Body of pancreas (tissue), 4 donors: ENCODE measurements at regions not wholly inside any gene's neighbourhood (a gene's known extent, or its start where the extent isn't known, plus 50 kb on each side); places are given as distances from the start of the nearest gene placed in this dataset.

Source experiments
- ATAC-seq: fragments of 150-250 bp; one replicate; pipeline ENCODE4 v1.9.1; 2016
- DNase-seq, 4 donors: peaks; one replicate each; pipeline ENCODE4 v3.0.0-alpha.2; 2019
- H3K27ac ChIP-seq, 4 donors: fragments of 200-600 bp; sonication (generic); 1 replicate in 3 of 4; 2 replicates in 1 of 4; pipeline versions ENCODE4 v1.5.1 to v1.6.1; 2016 to 2019; ENCODE audit warnings: mild to moderate bottlenecking in 1 of 4, mixed read lengths in 1 of 4, moderate library complexity in 1 of 4
- H3K27me3 ChIP-seq, 2 donors: fragments of 200-600 bp; sonication (generic); one replicate each; pipeline ENCODE4 v1.6.0; 2016; ENCODE audit warnings: mild to moderate bottlenecking in 1 of 2
- H3K36me3 ChIP-seq, 2 donors: fragments of 200-600 bp; sonication (generic); replicated peaks in 1 of 2; 2 replicates each; pipeline ENCODE4 v1.5.1; 2016; ENCODE audit warnings: low read depth in 2 of 2; ENCODE audit not compliant: insufficient read depth in 1 of 2
- H3K4me1 ChIP-seq: fragments of 200-600 bp; sonication (generic); one replicate; pipeline ENCODE4 v1.6.0; 2016
- H3K4me3 ChIP-seq, 2 donors: fragments of 200-600 bp; sonication (generic); 1 replicate in 1 of 2; 2 replicates in 1 of 2; pipeline ENCODE4 v1.5.1; 2016 to 2019
- H3K9me3 ChIP-seq, 3 donors: fragments of 200-600 bp; sonication (generic); 1 replicate in 2 of 3; 2 replicates in 1 of 3; pipeline ENCODE4 v1.5.1; 2016
- CTCF ChIP-seq, 7 experiments: fragments of 450-650 bp in 4 of 7; fragments of 200-600 bp in 3 of 7; sonication (generic) in 3 of 7; IDR thresholded peaks; one replicate each; pipeline ENCODE4 v1.5.1; 2016 to 2019; ENCODE audit warnings: antibody characterized with exemption in 7 of 7
- POLR2A ChIP-seq, 3 donors: fragments of 450-650 bp; IDR thresholded peaks; one replicate each; pipeline ENCODE4 v1.6.1; 2016; ENCODE audit warnings: antibody characterized with exemption in 3 of 3, mild to moderate bottlenecking in 2 of 3
- WGBS, 2 donors: methylation state at CpG; one replicate each; pipeline ENCODE4 v1.1.5; 2017; 5-methylcytosine and 5-hydroxymethylcytosine counted together
- intact Hi-C: fragments of 100-400 bp; cut with DNase I; formaldehyde crosslinking; loops from one replicate; pipeline ENCODE4 v1.15.1; 2023

GRCh38 chr6:115854866-115855665 lies 205.6 kb downstream of the FRK start:
- TF ChIP-seq CTCF (IDR thresholded peaks at IDR 0.05), result no peak
- TF ChIP-seq POLR2A (IDR thresholded peaks at IDR 0.05), result no peak
- WGBS, 2 donors, result 86 to 92% methylated on average over 13 to 34 of the region's 34 CpGs

GRCh38 chr6:115847671-115848070 lies 213.0 kb downstream of the FRK start:
- no peaks in the 10 kb centered on the region for H3K9me3 ChIP-seq
- no peak overlapping the region for H3K4me3 ChIP-seq
- intact Hi-C loops, result no loop called here
- no peak for DNase-seq
- no peaks in the 10 kb centered on the region for H3K36me3 ChIP-seq
- no peak for TF ChIP-seq CTCF (IDR thresholded peaks at IDR 0.05)
- TF ChIP-seq POLR2A (IDR thresholded peaks at IDR 0.05), result no peak
- ATAC-seq, result no peak
- H3K27me3 ChIP-seq, result no peaks in the 10 kb centered on the region
- no peaks in the 10 kb centered on the region for H3K4me1 ChIP-seq
- H3K27ac ChIP-seq, result no peak overlapping the region

More at GRCh38 chr6:115854866-115855665, 205.6 kb downstream of the FRK start:
- no peaks in the 10 kb centered on the region for H3K36me3 ChIP-seq
- H3K4me1 ChIP-seq, result no peaks in the 10 kb centered on the region
- intact Hi-C loops, result no loop called here
- no peak overlapping the region for H3K27ac ChIP-seq
- H3K27me3 ChIP-seq, result no peaks in the 10 kb centered on the region
- no peak for ATAC-seq
- H3K9me3 ChIP-seq, result no peaks in the 10 kb centered on the region
- H3K4me3 ChIP-seq, result no peak overlapping the region
- DNase-seq, result no peak

GRCh38 chr6:115843945-115844344 lies 216.7 kb downstream of the FRK start:
- intact Hi-C loops, result no loop called here
- no peaks in the 10 kb centered on the region for H3K4me1 ChIP-seq
- ATAC-seq (no peak), DNase-seq (no peak)
- H3K4me3 ChIP-seq, result no peak overlapping the region
- no peak for TF ChIP-seq POLR2A (IDR thresholded peaks at IDR 0.05)
- TF ChIP-seq CTCF (IDR thresholded peaks at IDR 0.05), result no peak
- no peaks in the 10 kb centered on the region for H3K27me3 ChIP-seq
- H3K9me3 ChIP-seq, result no peaks in the 10 kb centered on the region
- no peak overlapping the region for H3K27ac ChIP-seq
- no peaks in the 10 kb centered on the region for H3K36me3 ChIP-seq

GRCh38 chr6:115842338-115842737 lies 218.4 kb downstream of the FRK start:
- TF ChIP-seq CTCF (IDR thresholded peaks at IDR 0.05) (no peak), POLR2A (IDR thresholded peaks at IDR 0.05) (no peak)
- Histone ChIP-seq H3K4me3 (no peak overlapping the region), H3K9me3 (no peaks in the 10 kb centered on the region), H3K36me3 (no peaks in the 10 kb centered on the region), H3K27me3 (no peaks in the 10 kb centered on the region), H3K4me1 (no peaks in the 10 kb centered on the region), H3K27ac (no peak overlapping the region)
- intact Hi-C loops, result no loop called here
- ATAC-seq, result no peak
- WGBS, 2 donors, result 68 to 76% methylated on average over 3 of the region's 3 CpGs
- DNase-seq, result no peak

GRCh38 chr6:115839583-115840181 lies 221.0 kb downstream of the FRK start:
- ATAC-seq (no peak), DNase-seq (no peak)
- Histone ChIP-seq H3K27ac (no peak overlapping the region), H3K36me3 (no peaks in the 10 kb centered on the region), H3K27me3 (no peaks in the 10 kb centered on the region), H3K4me1 (no peaks in the 10 kb centered on the region), H3K9me3 (no peaks in the 10 kb centered on the region), H3K4me3 (no peak overlapping the region)
- TF ChIP-seq CTCF (IDR thresholded peaks at IDR 0.05) (no peak), POLR2A (IDR thresholded peaks at IDR 0.05) (no peak)
- WGBS, 2 donors, result 89 to 91% methylated on average over 7 of the region's 7 CpGs
- intact Hi-C loops, result no loop called here
